DND-41 (cell line): ENCODE measurements at regions not wholly inside any gene's neighbourhood (a gene's known extent, or its start where the extent isn't known, plus 50 kb on each side); places are given as distances from the start of the nearest gene placed in this dataset.

Source experiments
- ATAC-seq: fragments of 200-7000 bp; cut with Tn5 transposase; 3 replicates; pipeline ENCODE4 v1.9.1; 2021; ENCODE audit warnings: low read depth; ENCODE audit not compliant: insufficient read depth
- DNase-seq: peaks from one replicate; pipeline ENCODE4 v3.0.0-alpha.2; 2020
- H2AFZ ChIP-seq: 2 replicates; pipeline ENCODE4 v1.6.0; 2012; ENCODE audit warnings: low read depth, low read length
- H3K27ac ChIP-seq: 2 replicates; pipeline ENCODE4 v1.5.1; 2012; ENCODE audit warnings: low read length, inconsistent platforms
- H3K27me3 ChIP-seq: fragments of 200-600 bp; sonication (generic); 2 replicates; pipeline ENCODE4 v1.6.0; 2012; ENCODE audit warnings: low read length, mild to moderate bottlenecking, inconsistent platforms; ENCODE audit not compliant: insufficient read depth, poor library complexity
- H3K36me3 ChIP-seq: 2 replicates; pipeline ENCODE4 v1.5.1; 2012; ENCODE audit warnings: low read length, inconsistent platforms; ENCODE audit not compliant: insufficient read depth
- H3K4me1 ChIP-seq: 2 replicates; pipeline ENCODE4 v1.5.1; 2012; ENCODE audit warnings: mild to moderate bottlenecking, low read length; ENCODE audit not compliant: insufficient read depth
- H3K4me2 ChIP-seq: 2 replicates; pipeline ENCODE4 v1.6.0; 2012; ENCODE audit warnings: mild to moderate bottlenecking, moderate library complexity, low read length, inconsistent platforms; ENCODE audit not compliant: insufficient read depth
- H3K4me3 ChIP-seq, 2 experiments: fragments of 200-600 bp in 1 of 2; shearing (Covaris generic) in 1 of 2; 2 replicates each; pipeline ENCODE4 v1.5.1; 2012 to 2016; ENCODE audit warnings: inconsistent platforms in 2 of 2, low read length in 2 of 2, mild to moderate bottlenecking in 2 of 2, low read depth in 1 of 2, moderate library complexity in 1 of 2
- H3K79me2 ChIP-seq: 2 replicates; pipeline ENCODE4 v1.6.0; 2012; ENCODE audit warnings: low read length, inconsistent platforms; ENCODE audit not compliant: insufficient read depth
- H3K9ac ChIP-seq: 2 replicates; pipeline ENCODE4 v1.6.0; 2012; ENCODE audit warnings: low read depth, mild to moderate bottlenecking, inconsistent platforms, low read length, moderate library complexity
- H3K9me3 ChIP-seq: 2 replicates; pipeline ENCODE4 v1.5.1; 2012; ENCODE audit warnings: low read length, moderate library complexity, mild to moderate bottlenecking, inconsistent platforms; ENCODE audit not compliant: insufficient read depth, severe bottlenecking
- H4K20me1 ChIP-seq: 2 replicates; pipeline ENCODE4 v1.6.0; 2012; ENCODE audit warnings: low read length; ENCODE audit not compliant: insufficient read depth
- CTCF ChIP-seq: IDR thresholded peaks from 2 replicates; pipeline ENCODE4 v1.5.1; 2012; ENCODE audit warnings: borderline replicate concordance, low read length, moderate library complexity, mild to moderate bottlenecking; ENCODE audit not compliant: poor library complexity, severe bottlenecking; ENCODE audit errors: extremely low read depth
- EZH2 ChIP-seq: IDR thresholded peaks from 3 replicates; pipeline ENCODE4 v1.6.1; 2012; ENCODE audit warnings: borderline replicate concordance, low read depth, mild to moderate bottlenecking, moderate library complexity, low read length, inconsistent platforms; ENCODE audit not compliant: severe bottlenecking

GRCh38 chr11:97745515-97746050 is 1275.2 kb upstream of the CNTN5 start:
- no peaks in the 10 kb centered on the region for H3K36me3 ChIP-seq
- no peak overlapping the region for H2AFZ ChIP-seq
- no peak overlapping the region for H3K4me2 ChIP-seq
- DNase-seq, result no peak
- H3K9ac ChIP-seq, result no peak overlapping the region
- TF ChIP-seq CTCF, result no peak
- no peak for TF ChIP-seq EZH2
- H3K4me3 ChIP-seq, result no peak overlapping the region
- no peak for ATAC-seq
- H4K20me1 ChIP-seq, result no peaks in the 10 kb centered on the region
- no peaks in the 10 kb centered on the region for H3K27me3 ChIP-seq
- no peak overlapping the region for H3K27ac ChIP-seq
- no peaks in the 10 kb centered on the region for H3K9me3 ChIP-seq
- H3K4me1 ChIP-seq, result no peaks in the 10 kb centered on the region
- H3K79me2 ChIP-seq, result no peaks in the 10 kb centered on the region

DNA sequence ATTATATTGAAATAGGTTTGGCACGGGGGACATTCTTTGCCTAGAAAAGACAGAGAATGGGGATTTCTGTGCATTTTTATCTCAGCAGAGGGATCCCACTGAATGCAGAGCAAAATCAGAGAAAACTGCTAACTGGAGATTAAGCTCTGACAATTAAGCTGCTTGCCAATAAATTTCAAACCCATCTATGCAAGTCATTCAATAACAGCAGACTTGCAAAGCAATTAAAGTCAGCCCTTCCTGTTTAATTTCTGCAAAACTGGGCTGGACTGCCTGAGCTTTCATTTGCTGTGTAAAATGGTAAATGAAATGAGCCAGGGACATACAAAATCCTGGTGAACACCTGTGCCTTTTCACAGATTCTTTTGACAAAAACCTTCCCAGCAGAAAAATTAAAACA is 1273.9 kb upstream of the CNTN5 start:
- ATAC-seq, result no peak
- no peaks in the 10 kb centered on the region for H3K36me3 ChIP-seq
- TF ChIP-seq CTCF, result no peak
- no peak for TF ChIP-seq EZH2
- H4K20me1 ChIP-seq, result no peaks in the 10 kb centered on the region
- H3K27ac ChIP-seq, result no peak overlapping the region
- DNase-seq, result no peak
- H3K9me3 ChIP-seq, result peaks cover 1% of the 10 kb centered on the region
- H3K4me3 ChIP-seq, result no peak overlapping the region
- H3K4me2 ChIP-seq, result no peak overlapping the region
- no peaks in the 10 kb centered on the region for H3K27me3 ChIP-seq
- H3K4me1 ChIP-seq, result no peaks in the 10 kb centered on the region
- H3K9ac ChIP-seq, result no peak overlapping the region
- H3K79me2 ChIP-seq, result no peaks in the 10 kb centered on the region
- H2AFZ ChIP-seq, result no peak overlapping the region

DNA sequence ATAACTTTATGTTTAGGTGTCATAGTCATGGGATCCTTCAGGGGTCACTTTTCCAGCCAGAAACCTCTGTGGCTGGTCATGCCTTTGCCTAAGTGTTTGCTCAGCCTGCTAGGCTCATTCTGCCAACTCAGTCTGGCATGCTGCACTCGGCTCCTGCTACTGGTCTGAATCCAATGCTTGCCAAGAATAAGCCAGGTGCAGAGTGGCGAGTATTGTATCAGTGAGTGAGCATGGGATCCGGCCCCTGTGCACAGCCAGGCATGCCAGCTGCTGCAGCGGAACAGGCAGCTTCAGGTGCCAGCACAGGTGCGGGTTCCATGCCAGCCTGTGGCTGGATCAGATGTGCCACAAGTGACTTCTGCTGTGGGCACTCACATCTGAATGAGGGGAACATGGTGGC is 1269.3 kb upstream of the CNTN5 start:
- ATAC-seq (no peak), DNase-seq (no peak)
- Histone ChIP-seq H3K27me3 (no peaks in the 10 kb centered on the region), H2AFZ (no peak overlapping the region), H3K79me2 (no peaks in the 10 kb centered on the region), H3K27ac (no peak overlapping the region), H3K4me1 (no peaks in the 10 kb centered on the region), H3K36me3 (no peaks in the 10 kb centered on the region), H3K4me2 (no peak overlapping the region), H3K9ac (no peak overlapping the region), H3K4me3 (no peak overlapping the region), H4K20me1 (no peaks in the 10 kb centered on the region), H3K9me3 (peaks cover 10% of the 10 kb centered on the region)
- TF ChIP-seq CTCF, result no peak
- no peak for TF ChIP-seq EZH2

GRCh38 chr11:97751952-97752351 is 1268.8 kb upstream of the CNTN5 start:
- Histone ChIP-seq H3K9me3 (peaks cover 10% of the 10 kb centered on the region), H2AFZ (no peak overlapping the region), H3K36me3 (no peaks in the 10 kb centered on the region), H3K4me3 (no peak overlapping the region), H4K20me1 (no peaks in the 10 kb centered on the region), H3K4me2 (no peak overlapping the region), H3K27ac (no peak overlapping the region), H3K79me2 (no peaks in the 10 kb centered on the region), H3K4me1 (no peaks in the 10 kb centered on the region), H3K27me3 (no peaks in the 10 kb centered on the region), H3K9ac (no peak overlapping the region)
- no peak for TF ChIP-seq EZH2
- DNase-seq (no peak), ATAC-seq (no peak)
